K562 (cell line): ENCODE measurements at regions not wholly inside any gene's neighbourhood (a gene's known extent, or its start where the extent isn't known, plus 50 kb on each side); places are given as distances from the start of the nearest gene placed in this dataset.

ENCODE experiments used
- ATAC-seq: fragments of 200-7000 bp; cut with Tn5 transposase; 3 replicates; pipeline ENCODE4 v1.9.1; 2020; ENCODE audit warnings: moderate library complexity
- BruUV-seq: library from RNA; stranded (reverse); fragments of 400-500 nt; replicated peaks from 2 replicates; lab custom pipeline; 2021; lab: Mats Ljungman, UMichigan
- CTCF ChIA-PET: fragments of 300-600 bp; formaldehyde crosslinking; extraction: SDS; loops from one replicate; lab custom pipeline; 2021; ENCODE audit warnings: low intra/inter-chr PET ratio; lab: Yijun Ruan, JAX
- POLR2A ChIA-PET: fragments of 300-600, 350-650 bp; sonication (Branson Sonifier 250); formaldehyde crosslinking; extraction: SDS; loops from one replicate; lab custom pipeline; 2021; ENCODE audit warnings: antibody characterized with exemption, inconsistent platforms; lab: Yijun Ruan, JAX
- DNase-seq, 4 experiments: peaks; one replicate each; pipeline versions ENCODE4 v3.0.0 to v3.0.0-alpha.2; 2011 to 2018; ENCODE audit warnings: low spot score in 3 of 4, mixed read lengths in 3 of 4; ENCODE audit errors: extremely low read depth in 1 of 4
- FAIRE-seq: peaks from 2 replicates; lab custom pipeline; 2011; peaks lifted over from hg19 to GRCh38; lab: Jason Lieb, UNC
- H2AFZ ChIP-seq: 2 replicates; pipeline ENCODE4 v1.6.0; 2011; ENCODE audit warnings: low read depth, low read length, control low read depth, inconsistent platforms
- H3K27ac ChIP-seq: fragments of 200-600 bp; 3 replicates; pipeline ENCODE4 v1.8.0; 2011; ENCODE audit warnings: low read depth, mild to moderate bottlenecking, control low read depth, inconsistent platforms, low read length, moderate library complexity, mixed read lengths; ENCODE audit errors: extremely low read depth
- H3K27me3 ChIP-seq, 2 experiments: fragments of 300-600 bp in 1 of 2; 2 replicates in 1 of 2; 3 replicates in 1 of 2; pipeline versions ENCODE4 v1.6.0 to v1.8.0; 2011; ENCODE audit warnings: inconsistent platforms in 2 of 2, low read length in 2 of 2, mild to moderate bottlenecking in 1 of 2, mixed read lengths in 1 of 2, moderate library complexity in 1 of 2; ENCODE audit not compliant: control insufficient read depth in 2 of 2, insufficient read depth in 2 of 2
- H3K36me3 ChIP-seq: fragments of 300-600 bp; 3 replicates; pipeline ENCODE4 v1.8.0; 2011; ENCODE audit warnings: mild to moderate bottlenecking, low read length, inconsistent platforms; ENCODE audit not compliant: control insufficient read depth, insufficient read depth
- H3K4me1 ChIP-seq, 2 experiments: fragments of 200-600 bp in 1 of 2; replicated peaks in 1 of 2; 2 replicates in 1 of 2; 3 replicates in 1 of 2; pipeline versions ENCODE4 v1.5.1 to v1.8.0; 2011; ENCODE audit warnings: inconsistent platforms in 2 of 2, low read length in 2 of 2, mild to moderate bottlenecking in 1 of 2, mixed read lengths in 1 of 2, moderate library complexity in 1 of 2; ENCODE audit not compliant: control insufficient read depth in 2 of 2, insufficient read depth in 2 of 2
- H3K4me2 ChIP-seq: 2 replicates; pipeline ENCODE4 v1.6.1; 2011; ENCODE audit warnings: low read length, control low read depth, inconsistent platforms, mixed read lengths; ENCODE audit not compliant: insufficient read depth
- H3K4me3 ChIP-seq: fragments of 200-600 bp; sonication (generic), shearing (Covaris generic); 2 replicates; pipeline ENCODE4 v1.5.1; 2016; ENCODE audit warnings: control low read depth, inconsistent platforms
- H3K79me2 ChIP-seq: fragments of 200-600 bp; 3 replicates; pipeline ENCODE4 v1.8.0; 2011; ENCODE audit warnings: low read length, inconsistent platforms; ENCODE audit not compliant: control insufficient read depth, insufficient read depth
- H3K9ac ChIP-seq, 2 experiments: 2 replicates each; pipeline versions ENCODE4 v1.6.0 to v1.6.1; 2011; ENCODE audit warnings: low read depth in 2 of 2, low read length in 2 of 2, control low read depth in 1 of 2, inconsistent platforms in 1 of 2, mild to moderate bottlenecking in 1 of 2, mixed read lengths in 1 of 2; ENCODE audit not compliant: insufficient read depth in 1 of 2
- H3K9me1 ChIP-seq: one replicate; pipeline ENCODE4 v1.6.0; 2011; ENCODE audit warnings: inconsistent platforms, mild to moderate bottlenecking, low read length, moderate library complexity; ENCODE audit not compliant: control insufficient read depth, insufficient read depth
- H3K9me3 ChIP-seq: replicated peaks from 2 replicates; pipeline ENCODE4 v1.5.1; 2011; ENCODE audit warnings: low read depth, low read length, inconsistent platforms; ENCODE audit not compliant: control insufficient read depth, insufficient read depth
- H4K20me1 ChIP-seq: replicated peaks from 2 replicates; pipeline ENCODE4 v1.6.1; 2011; ENCODE audit warnings: low read length, inconsistent platforms, mixed read lengths; ENCODE audit not compliant: control insufficient read depth, insufficient read depth
- CEBPZ ChIP-seq: fragments of 150-350 bp; IDR thresholded peaks from 2 replicates; pipeline ENCODE4 v1.6.1; 2014; ENCODE audit warnings: low read depth, mild to moderate bottlenecking, low read length, borderline replicate concordance
- EP300 ChIP-seq: IDR thresholded peaks from 2 replicates; pipeline ENCODE4 v1.6.1; 2012; ENCODE audit warnings: low read length, improper control_type of control experiment
- MAX ChIP-seq: sonication (generic); formaldehyde crosslinking; IDR thresholded peaks from 2 replicates; pipeline ENCODE4 v1.9.0; 2022; ENCODE audit warnings: mild to moderate bottlenecking, missing genetic modification reagents
- PYGO2 ChIP-seq: fragments of 450-650 bp; IDR thresholded peaks from 2 replicates; pipeline ENCODE4 v1.6.1; 2016; ENCODE audit warnings: mild to moderate bottlenecking, missing genetic modification characterization, moderate library complexity, missing compliant biosample characterization
- RAD21 ChIP-seq, 2 experiments: fragments of 250-450 bp in 1 of 2; fragments of 450-650 bp in 1 of 2; sonication (Bioruptor Pico) in 1 of 2; formaldehyde crosslinking in 1 of 2; IDR thresholded peaks in 1 of 2; conservative IDR thresholded peaks in 1 of 2; 2 replicates each; pipeline versions ENCODE4 v1.4.0 to v1.8.0; 2020 to 2022; ENCODE audit warnings: mild to moderate bottlenecking in 2 of 2, moderate library complexity in 1 of 2
- RBM34 ChIP-seq: fragments of 200-400 bp; formaldehyde crosslinking; IDR thresholded peaks from 2 replicates; pipeline ENCODE4 v1.6.1; 2018; ENCODE audit warnings: low read length, borderline replicate concordance; ENCODE audit not compliant: insufficient read depth
- SETDB1 ChIP-seq: IDR thresholded peaks from one replicate; pipeline ENCODE4 v1.6.1; 2012; ENCODE audit warnings: low read length, control low read depth, inconsistent platforms
- SIRT6 ChIP-seq: IDR thresholded peaks from one replicate; pipeline ENCODE4 v1.6.1; 2012; ENCODE audit warnings: low read depth, mild to moderate bottlenecking, control low read depth, inconsistent platforms, low read length, moderate library complexity
- U2AF1 ChIP-seq: fragments of 200-400 bp; formaldehyde crosslinking; optimal IDR thresholded peaks from 2 replicates; pipeline ENCODE3; 2017; ENCODE audit warnings: mild to moderate bottlenecking, low read depth, low read length, moderate library complexity
- ZFPM2 ChIP-seq: fragments of 250-450 bp; sonication (Bioruptor Pico); IDR thresholded peaks from 2 replicates; pipeline ENCODE4 v1.5.1; 2022; ENCODE audit warnings: mild to moderate bottlenecking
- WGBS: fragments of 100-300 bp; shearing (Covaris generic); methylation state at CpG from one replicate; pipeline ENCODE4 v1.1.6; 2016; ENCODE audit warnings: low coverage, mixed read lengths; ENCODE audit not compliant: insufficient coverage; ENCODE audit errors: missing lambda C conversion rate; 5-methylcytosine and 5-hydroxymethylcytosine counted together
- in situ Hi-C: fragments of 300-500 bp; cut with MboI; formaldehyde crosslinking; loops from 4 replicates; pipeline ENCODE4 v1.15.0; 2018; ENCODE audit warnings: inconsistent platforms, mixed read lengths
- intact Hi-C: fragments of 100-400 bp; cut with micrococcal nuclease; formaldehyde crosslinking; loops from 2 replicates; pipeline ENCODE4 v1.14.2; 2022
- TF ChIP-seq, protein P1 (sequence below), 2 experiments: IDR thresholded peaks; 2 replicates each; pipeline ENCODE4 v1.6.1; 2011; ENCODE audit warnings: borderline replicate concordance in 1 of 2, control low read depth in 1 of 2, low read depth in 1 of 2, low read length in 1 of 2, mild to moderate bottlenecking in 1 of 2, mixed read lengths in 1 of 2, moderate library complexity in 1 of 2; ENCODE audit not compliant: insufficient read depth in 1 of 2, insufficient read length in 1 of 2, poor library complexity in 1 of 2, severe bottlenecking in 1 of 2; ENCODE audit errors: extremely low read depth in 1 of 2

DNA sequence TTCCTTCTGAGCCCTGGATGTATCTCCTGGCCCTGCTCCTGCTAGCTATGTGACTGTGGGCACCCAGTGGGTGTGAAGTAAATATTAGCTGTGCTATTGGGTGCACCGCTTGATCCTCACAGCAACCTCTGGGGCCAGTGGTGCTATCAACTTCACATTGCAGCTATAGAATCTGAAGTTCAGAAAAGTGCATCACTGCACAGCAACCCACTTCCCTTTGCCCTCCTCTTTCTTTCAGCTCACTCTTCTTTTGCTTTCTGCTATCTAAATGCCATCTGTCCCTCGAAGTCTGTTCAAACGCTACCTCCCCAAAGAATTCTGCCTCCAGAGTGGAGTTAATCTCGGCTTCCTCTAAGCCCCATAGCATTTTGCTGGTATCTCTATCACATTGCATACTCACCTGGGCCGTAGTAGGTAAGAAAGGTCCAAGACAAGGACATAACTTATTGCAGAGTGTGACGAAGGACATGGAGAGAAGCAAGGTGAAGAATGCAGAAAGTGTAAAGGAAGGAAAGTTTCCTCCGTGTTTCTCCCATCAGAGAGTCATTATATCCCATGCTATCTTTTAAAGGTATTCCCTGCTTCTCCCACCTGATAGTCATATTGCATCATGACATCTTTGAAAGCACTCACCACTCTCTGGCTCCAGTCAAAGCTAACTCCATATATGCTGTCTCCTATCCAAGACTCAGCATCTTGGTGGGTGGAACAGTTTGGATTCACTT, 57.1 kb upstream of the BCL6 start (continued):
- TF ChIP-seq CEBPZ, result no peak
- TF ChIP-seq, all 486 proteins: peak for 0

GRCh38 chr3:187802928-187803259, 57.6 kb upstream of the BCL6 start:
- no peaks in the 10 kb centered on the region for H3K36me3 ChIP-seq
- no peak overlapping the region for H3K27ac ChIP-seq
- POLR2A ChIA-PET, result no interaction called here
- H3K4me2 ChIP-seq, result no peak overlapping the region
- CTCF ChIA-PET, result no interaction called here
- no peaks in the 10 kb centered on the region for H3K79me2 ChIP-seq
- no peaks in the 10 kb centered on the region for H3K9me1 ChIP-seq
- ATAC-seq, result no peak
- no peak overlapping the region for H3K4me3 ChIP-seq
- FAIRE-seq, result no peak
- no peaks in the 10 kb centered on the region for H3K9me3 ChIP-seq
- TF ChIP-seq RBM34 (no peak), EP300 (no peak), U2AF1 (no peak), MAX (no peak), ZFPM2 (CRISPR knock-in tag) (no peak), RAD21 (CRISPR knock-in tag; conservative IDR thresholded peaks at IDR 0.05 in 1 of 2, IDR thresholded peaks at IDR 0.05 in 1 of 2) (no peak), PYGO2 (no peak), SETDB1 (no peak), SIRT6 (no peak)
- TF ChIP-seq, protein P1, sequence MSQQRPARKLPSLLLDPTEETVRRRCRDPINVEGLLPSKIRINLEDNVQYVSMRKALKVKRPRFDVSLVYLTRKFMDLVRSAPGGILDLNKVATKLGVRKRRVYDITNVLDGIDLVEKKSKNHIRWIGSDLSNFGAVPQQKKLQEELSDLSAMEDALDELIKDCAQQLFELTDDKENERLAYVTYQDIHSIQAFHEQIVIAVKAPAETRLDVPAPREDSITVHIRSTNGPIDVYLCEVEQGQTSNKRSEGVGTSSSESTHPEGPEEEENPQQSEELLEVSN (IDR thresholded peaks at IDR 0.05; ENCODE audit: borderline replicate concordance in 1 of 2, extremely low read depth in 1 of 2, insufficient read depth in 1 of 2, insufficient read length in 1 of 2, low read depth in 1 of 2, low read length in 1 of 2, poor library complexity in 1 of 2, severe bottlenecking in 1 of 2), result no peak
- H3K4me1 ChIP-seq, result no peaks in the 10 kb centered on the region
- H4K20me1 ChIP-seq, result no peaks in the 10 kb centered on the region
- H2AFZ ChIP-seq, result no peak overlapping the region
- 5% methylated on average over 9 of the region's 9 CpGs for WGBS
- peaks cover 5 to 33% of the 10 kb centered on the region in 2 experiments; a peak in 3 of 5 replicates for H3K27me3 ChIP-seq
- in situ Hi-C loops, result no loop called here
- no peak overlapping the region for H3K9ac ChIP-seq
- intact Hi-C loops, result no loop called here
- no peak for DNase-seq
- no TSS peak for BruUV-seq
